ENCODE measurements at regions not wholly inside any gene's neighbourhood (a gene's known extent, or its start where the extent isn't known, plus 50 kb on each side); places are given as distances from the start of the nearest gene placed in this dataset.

- TF ChIP-seq, protein P1, sequence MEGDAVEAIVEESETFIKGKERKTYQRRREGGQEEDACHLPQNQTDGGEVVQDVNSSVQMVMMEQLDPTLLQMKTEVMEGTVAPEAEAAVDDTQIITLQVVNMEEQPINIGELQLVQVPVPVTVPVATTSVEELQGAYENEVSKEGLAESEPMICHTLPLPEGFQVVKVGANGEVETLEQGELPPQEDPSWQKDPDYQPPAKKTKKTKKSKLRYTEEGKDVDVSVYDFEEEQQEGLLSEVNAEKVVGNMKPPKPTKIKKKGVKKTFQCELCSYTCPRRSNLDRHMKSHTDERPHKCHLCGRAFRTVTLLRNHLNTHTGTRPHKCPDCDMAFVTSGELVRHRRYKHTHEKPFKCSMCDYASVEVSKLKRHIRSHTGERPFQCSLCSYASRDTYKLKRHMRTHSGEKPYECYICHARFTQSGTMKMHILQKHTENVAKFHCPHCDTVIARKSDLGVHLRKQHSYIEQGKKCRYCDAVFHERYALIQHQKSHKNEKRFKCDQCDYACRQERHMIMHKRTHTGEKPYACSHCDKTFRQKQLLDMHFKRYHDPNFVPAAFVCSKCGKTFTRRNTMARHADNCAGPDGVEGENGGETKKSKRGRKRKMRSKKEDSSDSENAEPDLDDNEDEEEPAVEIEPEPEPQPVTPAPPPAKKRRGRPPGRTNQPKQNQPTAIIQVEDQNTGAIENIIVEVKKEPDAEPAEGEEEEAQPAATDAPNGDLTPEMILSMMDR (IDR thresholded peaks at IDR 0.05; ENCODE audit: insufficient read depth, low read length), result no peak
- TF ChIP-seq, protein P2, sequence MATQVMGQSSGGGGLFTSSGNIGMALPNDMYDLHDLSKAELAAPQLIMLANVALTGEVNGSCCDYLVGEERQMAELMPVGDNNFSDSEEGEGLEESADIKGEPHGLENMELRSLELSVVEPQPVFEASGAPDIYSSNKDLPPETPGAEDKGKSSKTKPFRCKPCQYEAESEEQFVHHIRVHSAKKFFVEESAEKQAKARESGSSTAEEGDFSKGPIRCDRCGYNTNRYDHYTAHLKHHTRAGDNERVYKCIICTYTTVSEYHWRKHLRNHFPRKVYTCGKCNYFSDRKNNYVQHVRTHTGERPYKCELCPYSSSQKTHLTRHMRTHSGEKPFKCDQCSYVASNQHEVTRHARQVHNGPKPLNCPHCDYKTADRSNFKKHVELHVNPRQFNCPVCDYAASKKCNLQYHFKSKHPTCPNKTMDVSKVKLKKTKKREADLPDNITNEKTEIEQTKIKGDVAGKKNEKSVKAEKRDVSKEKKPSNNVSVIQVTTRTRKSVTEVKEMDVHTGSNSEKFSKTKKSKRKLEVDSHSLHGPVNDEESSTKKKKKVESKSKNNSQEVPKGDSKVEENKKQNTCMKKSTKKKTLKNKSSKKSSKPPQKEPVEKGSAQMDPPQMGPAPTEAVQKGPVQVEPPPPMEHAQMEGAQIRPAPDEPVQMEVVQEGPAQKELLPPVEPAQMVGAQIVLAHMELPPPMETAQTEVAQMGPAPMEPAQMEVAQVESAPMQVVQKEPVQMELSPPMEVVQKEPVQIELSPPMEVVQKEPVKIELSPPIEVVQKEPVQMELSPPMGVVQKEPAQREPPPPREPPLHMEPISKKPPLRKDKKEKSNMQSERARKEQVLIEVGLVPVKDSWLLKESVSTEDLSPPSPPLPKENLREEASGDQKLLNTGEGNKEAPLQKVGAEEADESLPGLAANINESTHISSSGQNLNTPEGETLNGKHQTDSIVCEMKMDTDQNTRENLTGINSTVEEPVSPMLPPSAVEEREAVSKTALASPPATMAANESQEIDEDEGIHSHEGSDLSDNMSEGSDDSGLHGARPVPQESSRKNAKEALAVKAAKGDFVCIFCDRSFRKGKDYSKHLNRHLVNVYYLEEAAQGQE (IDR thresholded peaks at IDR 0.05; ENCODE audit: insufficient replicate concordance, low read depth), result no peak
- TF ChIP-seq POLR2AphosphoS5 (IDR thresholded peaks at IDR 0.05; ENCODE audit: low read depth), result no peak
Measured at GRCh38 chr11:82326853-82327252, 406.8 kb downstream of the FAM181B start.

Data from HL-60 (cell line).